HCT116 (cell line): ENCODE measurements at regions not wholly inside any gene's neighbourhood (a gene's known extent, or its start where the extent isn't known, plus 50 kb on each side); places are given as distances from the start of the nearest gene placed in this dataset.

Experiments used
- ATAC-seq: fragments of 200-7000 bp; cut with Tn5 transposase; 2 replicates; pipeline ENCODE4 v1.9.1; 2020; ENCODE audit warnings: mild to moderate bottlenecking, moderate library complexity
- BruUV-seq: library from RNA; stranded (reverse); fragments of 400-500 nt; replicated peaks from 2 replicates; lab custom pipeline; 2021; lab: Mats Ljungman, UMichigan
- CTCF ChIA-PET: fragments of 300-600 bp; sonication (Branson Sonifier 250); formaldehyde crosslinking; loops from one replicate; lab custom pipeline; 2021; ENCODE audit warnings: antibody characterized with exemption; lab: Charles Lee
- POLR2A ChIA-PET: fragments of 300-600, 350-600 bp; sonication (Branson Sonifier 250); formaldehyde crosslinking; loops from one replicate; lab custom pipeline; 2021; ENCODE audit warnings: antibody characterized with exemption; lab: Charles Lee
- RAD21 ChIA-PET, 2 experiments: fragments of 300-600 bp; sonication (Branson Sonifier 250); formaldehyde crosslinking; loops; one replicate each; lab custom pipeline; 2023; ENCODE audit warnings: low total read pairs in 2 of 2; ENCODE audit not compliant: uncharacterized antibody in 2 of 2, unreplicated experiment in 2 of 2, low non-redundant PET in 1 of 2; lab: Charles Lee
- DNase-seq: peaks from one replicate; pipeline ENCODE4 v3.0.0-alpha.2; 2010; ENCODE audit warnings: low read depth, low spot score
- H2AFZ ChIP-seq: fragments of 200-600 bp; shearing (Covaris generic), sonication (generic); 2 replicates; pipeline ENCODE4 v1.6.1; 2017; ENCODE audit warnings: low read depth, mixed run types, mixed read lengths, antibody characterized with exemption, low read length; ENCODE audit not compliant: poor library complexity, severe bottlenecking
- H3K27ac ChIP-seq: 2 replicates; pipeline ENCODE4 v1.5.1; 2012; ENCODE audit warnings: low read depth, low read length
- H3K27me3 ChIP-seq: fragments of 200-600 bp; sonication (generic); 2 replicates; pipeline ENCODE4 v1.6.1; 2016; ENCODE audit warnings: mixed run types, low read length, mixed read lengths; ENCODE audit not compliant: insufficient read depth
- H3K36me3 ChIP-seq, 2 experiments: fragments of 200-500 bp in 1 of 2; fragments of 200-600 bp in 1 of 2; sonication (Bioruptor generic) in 1 of 2; sonication (generic) in 1 of 2; 2 replicates each; pipeline versions ENCODE4 v1.5.1 to v1.6.1; 2014 to 2016; ENCODE audit warnings: low read length in 2 of 2, inconsistent platforms in 1 of 2, mixed read lengths in 1 of 2, mixed run types in 1 of 2; ENCODE audit not compliant: insufficient read depth in 2 of 2, control insufficient read depth in 1 of 2
- H3K4me1 ChIP-seq, 2 experiments: fragments of 200-600 bp in 1 of 2; sonication (generic) in 1 of 2; 2 replicates each; pipeline versions ENCODE4 v1.5.1 to v1.6.1; 2012 to 2017; ENCODE audit warnings: low read length in 2 of 2, inconsistent platforms in 1 of 2, mild to moderate bottlenecking in 1 of 2, mixed read lengths in 1 of 2, mixed run types in 1 of 2, moderate library complexity in 1 of 2; ENCODE audit not compliant: insufficient read depth in 2 of 2, control insufficient read depth in 1 of 2
- H3K4me2 ChIP-seq: fragments of 200-600 bp; sonication (generic); 2 replicates; pipeline ENCODE4 v1.6.1; 2017; ENCODE audit warnings: mixed run types, low read length, mixed read lengths
- H3K4me3 ChIP-seq, 2 experiments: fragments of 200-600 bp in 1 of 2; sonication (generic) in 1 of 2; replicated peaks in 1 of 2; 2 replicates each; pipeline ENCODE4 v1.5.1; 2011 to 2016; ENCODE audit warnings: low read length in 2 of 2, control low read depth in 1 of 2, low read depth in 1 of 2, mild to moderate bottlenecking in 1 of 2, mixed read lengths in 1 of 2, mixed run types in 1 of 2
- H3K79me2 ChIP-seq: fragments of 200-600 bp; sonication (generic); 2 replicates; pipeline ENCODE4 v1.6.1; 2017; ENCODE audit warnings: mild to moderate bottlenecking, mixed run types, low read length, moderate library complexity, mixed read lengths; ENCODE audit not compliant: insufficient read depth
- H3K9ac ChIP-seq: fragments of 200-600 bp; sonication (generic); 2 replicates; pipeline ENCODE4 v1.6.1; 2016; ENCODE audit warnings: low read length, mixed read lengths
- H3K9me2 ChIP-seq: fragments of 200-600 bp; sonication (generic), shearing (Covaris generic); 2 replicates; pipeline ENCODE4 v1.6.1; 2017; ENCODE audit warnings: mixed run types, mild to moderate bottlenecking, moderate library complexity; ENCODE audit not compliant: insufficient read depth
- H3K9me3 ChIP-seq, 2 experiments: fragments of 200-500 bp in 1 of 2; fragments of 200-600 bp in 1 of 2; sonication (Bioruptor generic) in 1 of 2; sonication (generic) in 1 of 2; 2 replicates each; pipeline ENCODE4 v1.6.1; 2014 to 2017; ENCODE audit warnings: low read length in 2 of 2, mixed read lengths in 2 of 2, inconsistent platforms in 1 of 2, low read depth in 1 of 2, mild to moderate bottlenecking in 1 of 2, mixed run types in 1 of 2, moderate library complexity in 1 of 2; ENCODE audit not compliant: control insufficient read depth in 1 of 2, insufficient read depth in 1 of 2
- H4K20me1 ChIP-seq: fragments of 200-600 bp; sonication (generic), shearing (Covaris generic); 2 replicates; pipeline ENCODE4 v1.6.1; 2017; ENCODE audit warnings: mixed run types, mild to moderate bottlenecking, moderate library complexity; ENCODE audit not compliant: insufficient read depth
- CBX3 ChIP-seq: IDR thresholded peaks from 2 replicates; pipeline ENCODE4 v1.6.1; 2012; ENCODE audit warnings: low read depth
- CEBPB ChIP-seq: IDR thresholded peaks from 2 replicates; pipeline ENCODE4 v1.6.1; 2012; ENCODE audit warnings: low read depth
- EGR1 ChIP-seq: IDR thresholded peaks from 2 replicates; pipeline ENCODE4 v1.6.1; 2012; ENCODE audit warnings: low read depth
- ELF1 ChIP-seq: IDR thresholded peaks from 2 replicates; pipeline ENCODE4 v1.6.1; 2012; ENCODE audit warnings: low read depth, borderline replicate concordance
- EZH2 ChIP-seq: fragments of 200-600 bp; sonication (generic); IDR thresholded peaks from 2 replicates; pipeline ENCODE4 v1.6.1; 2017; ENCODE audit warnings: antibody characterized with exemption, mixed run types
- FOSL1 ChIP-seq: IDR thresholded peaks from 2 replicates; pipeline ENCODE4 v1.6.1; 2012; ENCODE audit warnings: low read depth
- JUND ChIP-seq: IDR thresholded peaks from 2 replicates; pipeline ENCODE4 v1.6.1; 2012
- MAX ChIP-seq: IDR thresholded peaks from 2 replicates; pipeline ENCODE4 v1.6.1; 2012
- POLR2A ChIP-seq: IDR thresholded peaks from 2 replicates; pipeline ENCODE4 v1.7.0; 2011; ENCODE audit warnings: borderline replicate concordance; ENCODE audit not compliant: insufficient read depth, insufficient read length; ENCODE audit errors: extremely low read depth
- POLR2AphosphoS5 ChIP-seq: IDR thresholded peaks from 2 replicates; pipeline ENCODE4 v1.6.1; 2011; ENCODE audit warnings: mild to moderate bottlenecking, low read depth, low read length, moderate library complexity
- RAD21 ChIP-seq: IDR thresholded peaks from 2 replicates; pipeline ENCODE4 v1.6.1; 2012; ENCODE audit warnings: low read depth, mild to moderate bottlenecking
- SIN3A ChIP-seq: IDR thresholded peaks from 2 replicates; pipeline ENCODE4 v1.6.1; 2012; ENCODE audit warnings: low read depth
- SRF ChIP-seq: IDR thresholded peaks from 2 replicates; pipeline ENCODE4 v1.6.1; 2012; ENCODE audit warnings: low read depth
- YY1 ChIP-seq: IDR thresholded peaks from 2 replicates; pipeline ENCODE4 v1.6.1; 2011; ENCODE audit warnings: low read length, low read depth, moderate library complexity, mild to moderate bottlenecking; ENCODE audit not compliant: insufficient replicate concordance; ENCODE audit errors: extremely low read depth
- ZBTB33 ChIP-seq: IDR thresholded peaks from 2 replicates; pipeline ENCODE4 v1.6.1; 2011; ENCODE audit warnings: mild to moderate bottlenecking, low read length, moderate library complexity; ENCODE audit not compliant: insufficient replicate concordance; ENCODE audit errors: extremely low read depth
- ZFX ChIP-seq: fragments of 450-650 bp; IDR thresholded peaks from 2 replicates; pipeline ENCODE4 v1.6.1; 2017
- intact Hi-C: fragments of 100-400 bp; cut with micrococcal nuclease; formaldehyde crosslinking; loops from 2 replicates; pipeline ENCODE4 v1.10.0; 2022
- TF ChIP-seq, protein P1 (sequence below), 3 experiments: fragments of 200-600 bp in 1 of 3; sonication (generic) in 1 of 3; IDR thresholded peaks in 2 of 3; conservative IDR thresholded peaks in 1 of 3; 2 replicates each; pipeline ENCODE4 v1.5.1; 2012 to 2017; ENCODE audit warnings: low read depth in 2 of 3, low read length in 2 of 3, antibody characterized with exemption in 1 of 3, borderline replicate concordance in 1 of 3, control low read depth in 1 of 3, mild to moderate bottlenecking in 1 of 3, mixed read lengths in 1 of 3, mixed run types in 1 of 3, moderate library complexity in 1 of 3; ENCODE audit not compliant: insufficient read depth in 1 of 3
- TF ChIP-seq, protein P2 (sequence below): IDR thresholded peaks from 2 replicates; pipeline ENCODE4 v1.6.1; 2012
- TF ChIP-seq, protein P3 (sequence below): IDR thresholded peaks from 2 replicates; pipeline ENCODE4 v1.6.1; 2012; ENCODE audit warnings: low read depth

- Histone ChIP-seq H3K27ac (no peak overlapping the region), H3K4me2 (no peak overlapping the region), H2AFZ (no peak overlapping the region), H3K9me3 (no peaks in the 10 kb centered on the region), H3K9me2 (no peaks in the 10 kb centered on the region), H3K4me1 (peaks cover 2 to 6% of the 10 kb centered on the region in 2 experiments; a peak in 1 of 4 replicates), H3K9ac (no peak overlapping the region), H3K36me3 (no peaks in the 10 kb centered on the region), H4K20me1 (no peaks in the 10 kb centered on the region), H3K27me3 (no peaks in the 10 kb centered on the region), H3K4me3 (no peak overlapping the region), H3K79me2 (no peaks in the 10 kb centered on the region)
- ChIA-PET CTCF (no interaction called here), POLR2A (no interaction called here), RAD21 (no interaction called here)
- BruUV-seq = no TSS peak
- ATAC-seq (no peak), DNase-seq (no peak)
- TF ChIP-seq CBX3 (no peak), JUND (no peak), POLR2A (no peak), POLR2AphosphoS5 (no peak), YY1 (no peak), SRF (no peak), ZBTB33 (no peak), ELF1 (no peak), EZH2 (no peak), EGR1 (no peak), SIN3A (no peak), ZFX (no peak), RAD21 (no peak), MAX (no peak), FOSL1 (no peak), CEBPB (no peak)
- TF ChIP-seq, protein P1, sequence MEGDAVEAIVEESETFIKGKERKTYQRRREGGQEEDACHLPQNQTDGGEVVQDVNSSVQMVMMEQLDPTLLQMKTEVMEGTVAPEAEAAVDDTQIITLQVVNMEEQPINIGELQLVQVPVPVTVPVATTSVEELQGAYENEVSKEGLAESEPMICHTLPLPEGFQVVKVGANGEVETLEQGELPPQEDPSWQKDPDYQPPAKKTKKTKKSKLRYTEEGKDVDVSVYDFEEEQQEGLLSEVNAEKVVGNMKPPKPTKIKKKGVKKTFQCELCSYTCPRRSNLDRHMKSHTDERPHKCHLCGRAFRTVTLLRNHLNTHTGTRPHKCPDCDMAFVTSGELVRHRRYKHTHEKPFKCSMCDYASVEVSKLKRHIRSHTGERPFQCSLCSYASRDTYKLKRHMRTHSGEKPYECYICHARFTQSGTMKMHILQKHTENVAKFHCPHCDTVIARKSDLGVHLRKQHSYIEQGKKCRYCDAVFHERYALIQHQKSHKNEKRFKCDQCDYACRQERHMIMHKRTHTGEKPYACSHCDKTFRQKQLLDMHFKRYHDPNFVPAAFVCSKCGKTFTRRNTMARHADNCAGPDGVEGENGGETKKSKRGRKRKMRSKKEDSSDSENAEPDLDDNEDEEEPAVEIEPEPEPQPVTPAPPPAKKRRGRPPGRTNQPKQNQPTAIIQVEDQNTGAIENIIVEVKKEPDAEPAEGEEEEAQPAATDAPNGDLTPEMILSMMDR (IDR thresholded peaks at IDR 0.05 in 2 of 3, conservative IDR thresholded peaks at IDR 0.05 in 1 of 3; ENCODE audit: borderline replicate concordance in 1 of 3, insufficient read depth in 1 of 3, low read depth in 2 of 3, low read length in 2 of 3) = no peak
- TF ChIP-seq, protein P2, sequence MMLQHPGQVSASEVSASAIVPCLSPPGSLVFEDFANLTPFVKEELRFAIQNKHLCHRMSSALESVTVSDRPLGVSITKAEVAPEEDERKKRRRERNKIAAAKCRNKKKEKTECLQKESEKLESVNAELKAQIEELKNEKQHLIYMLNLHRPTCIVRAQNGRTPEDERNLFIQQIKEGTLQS = no peak
- TF ChIP-seq, protein P3, sequence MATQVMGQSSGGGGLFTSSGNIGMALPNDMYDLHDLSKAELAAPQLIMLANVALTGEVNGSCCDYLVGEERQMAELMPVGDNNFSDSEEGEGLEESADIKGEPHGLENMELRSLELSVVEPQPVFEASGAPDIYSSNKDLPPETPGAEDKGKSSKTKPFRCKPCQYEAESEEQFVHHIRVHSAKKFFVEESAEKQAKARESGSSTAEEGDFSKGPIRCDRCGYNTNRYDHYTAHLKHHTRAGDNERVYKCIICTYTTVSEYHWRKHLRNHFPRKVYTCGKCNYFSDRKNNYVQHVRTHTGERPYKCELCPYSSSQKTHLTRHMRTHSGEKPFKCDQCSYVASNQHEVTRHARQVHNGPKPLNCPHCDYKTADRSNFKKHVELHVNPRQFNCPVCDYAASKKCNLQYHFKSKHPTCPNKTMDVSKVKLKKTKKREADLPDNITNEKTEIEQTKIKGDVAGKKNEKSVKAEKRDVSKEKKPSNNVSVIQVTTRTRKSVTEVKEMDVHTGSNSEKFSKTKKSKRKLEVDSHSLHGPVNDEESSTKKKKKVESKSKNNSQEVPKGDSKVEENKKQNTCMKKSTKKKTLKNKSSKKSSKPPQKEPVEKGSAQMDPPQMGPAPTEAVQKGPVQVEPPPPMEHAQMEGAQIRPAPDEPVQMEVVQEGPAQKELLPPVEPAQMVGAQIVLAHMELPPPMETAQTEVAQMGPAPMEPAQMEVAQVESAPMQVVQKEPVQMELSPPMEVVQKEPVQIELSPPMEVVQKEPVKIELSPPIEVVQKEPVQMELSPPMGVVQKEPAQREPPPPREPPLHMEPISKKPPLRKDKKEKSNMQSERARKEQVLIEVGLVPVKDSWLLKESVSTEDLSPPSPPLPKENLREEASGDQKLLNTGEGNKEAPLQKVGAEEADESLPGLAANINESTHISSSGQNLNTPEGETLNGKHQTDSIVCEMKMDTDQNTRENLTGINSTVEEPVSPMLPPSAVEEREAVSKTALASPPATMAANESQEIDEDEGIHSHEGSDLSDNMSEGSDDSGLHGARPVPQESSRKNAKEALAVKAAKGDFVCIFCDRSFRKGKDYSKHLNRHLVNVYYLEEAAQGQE = no peak
- intact Hi-C loops = no loop called here
Observed at GRCh38 chr1:81693316-81693715, 107.4 kb upstream of the ADGRL2 start.
